ENCODE measurements at regions not wholly inside any gene's neighbourhood (a gene's known extent, or its start where the extent isn't known, plus 50 kb on each side); places are given as distances from the start of the nearest gene placed in this dataset.

DNA sequence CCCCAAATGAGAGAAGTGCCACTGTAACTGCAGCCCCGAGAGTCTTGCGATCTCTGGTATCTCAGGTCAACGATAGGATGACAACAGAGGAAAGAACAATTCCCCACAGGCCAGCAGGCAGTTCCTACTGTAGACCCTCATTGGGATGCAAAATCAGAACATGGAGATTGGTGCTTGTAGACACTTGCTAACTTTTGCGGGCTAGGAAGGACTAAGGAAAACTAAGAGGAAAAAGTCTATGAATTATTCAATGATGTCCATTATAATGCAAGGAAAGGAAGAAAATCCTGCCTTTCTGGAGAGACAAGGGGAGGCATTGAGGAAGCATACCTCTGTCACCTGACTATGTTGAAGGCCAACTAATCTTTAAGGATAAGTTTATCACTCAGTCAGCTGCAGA lies 51.9 kb upstream of the CWC22 start:
- DNase-seq (ENCODE audit: low spot score), result no peak

DNA sequence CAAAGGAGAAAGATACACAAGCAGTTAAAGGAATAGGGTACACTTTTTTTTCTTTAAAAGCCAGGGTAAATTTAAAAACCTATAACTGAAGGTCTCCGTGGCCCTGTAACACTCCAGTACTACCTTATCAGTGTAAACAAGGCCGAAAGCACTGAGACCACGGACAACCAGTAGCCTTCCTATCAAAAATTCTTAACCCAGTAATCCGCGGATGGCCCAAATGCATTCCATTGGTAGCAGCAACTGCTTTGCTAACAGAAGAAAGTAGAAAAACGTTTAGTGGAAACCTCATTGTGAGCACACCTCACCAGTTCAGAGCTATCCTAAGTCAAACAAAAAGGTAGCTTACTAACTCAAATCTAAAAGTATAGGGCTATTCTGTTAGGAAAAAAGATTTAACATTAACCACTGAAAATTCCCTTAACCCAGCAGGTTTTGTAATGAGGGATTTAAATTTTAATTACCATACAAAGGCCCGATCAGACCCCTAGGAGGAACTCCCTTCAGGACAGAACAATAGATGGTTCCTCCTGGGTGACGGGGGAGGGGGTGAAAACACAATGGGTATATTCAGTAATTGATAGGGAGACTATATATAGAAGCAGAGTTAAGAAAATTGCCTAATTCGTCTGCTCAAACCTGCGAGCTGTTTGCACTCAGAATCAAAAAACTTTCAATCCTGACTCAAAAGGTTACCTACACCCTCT lies 50.8 kb upstream of the CWC22 start:
- no peak for DNase-seq (ENCODE audit: low spot score)
